Stimulated activated CD4-positive, alpha-beta T cell treated with anti-CD3 and anti-CD28 coated beads, TNF-alpha, amount 100 ng/mL, for 1 hour (primary cell): ENCODE measurements at regions not wholly inside any gene's neighbourhood (a gene's known extent, or its start where the extent isn't known, plus 50 kb on each side); places are given as distances from the start of the nearest gene placed in this dataset.
"Not testable (repeated sequence)": the region's sequence is repeated elsewhere in the genome, so short reads cannot be mapped to it uniquely, and the experiment has no call there.

Source experiments
- DNase-seq, 3 donors: peaks; one replicate each; pipeline ENCODE4 v3.0.0-alpha.2; 2020; ENCODE audit warnings: low read depth in 3 of 3, low spot score in 1 of 3

GRCh38 chr12:89072294-89073026 is 279.8 kb downstream of the DUSP6 start:
- DNase-seq, result no peak

- DNase-seq, result no peak
These were observed 281.7 kb downstream of the DUSP6 start for GRCh38 chr12:89070603-89071002.

- no peak for DNase-seq
These were observed 282.9 kb downstream of the DUSP6 start for GRCh38 chr12:89069431-89069830.

DNA sequence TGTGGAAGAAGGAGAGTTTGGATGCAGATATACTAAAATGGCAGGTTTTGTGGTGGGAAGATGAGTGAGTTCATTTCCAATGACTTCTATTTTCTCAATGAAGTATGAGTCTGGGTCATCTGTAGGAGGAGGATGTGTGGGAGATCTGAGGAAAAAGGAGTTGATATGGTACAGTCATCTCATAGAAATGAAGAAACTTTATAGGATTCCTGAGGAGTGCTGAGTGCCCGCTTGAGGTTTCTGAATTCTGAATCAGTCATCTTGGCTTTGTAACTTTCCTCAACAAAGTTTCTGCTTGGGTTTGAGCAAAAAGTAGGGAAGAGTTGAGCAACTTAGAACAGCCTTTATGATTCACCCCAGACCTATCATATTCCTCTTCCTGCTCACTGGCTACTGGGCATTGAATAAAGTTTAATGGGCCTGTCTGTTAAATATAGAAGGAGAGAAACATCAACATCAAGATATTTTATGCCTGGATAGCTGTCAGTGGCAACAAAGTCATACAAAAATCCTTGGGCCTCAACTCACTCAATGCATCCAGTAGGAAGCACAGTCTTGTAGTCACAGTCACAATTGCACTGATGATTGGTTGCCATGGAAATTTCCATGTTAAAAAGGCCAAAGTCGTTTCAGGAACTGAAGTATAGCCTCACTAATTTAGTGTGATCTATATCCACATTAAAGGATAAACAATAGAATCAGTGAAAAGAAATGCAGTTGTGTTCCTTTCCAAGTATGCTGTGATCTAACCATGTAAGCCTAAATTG is 284.7 kb downstream of the DUSP6 start:
- DNase-seq, result no peak

DNA sequence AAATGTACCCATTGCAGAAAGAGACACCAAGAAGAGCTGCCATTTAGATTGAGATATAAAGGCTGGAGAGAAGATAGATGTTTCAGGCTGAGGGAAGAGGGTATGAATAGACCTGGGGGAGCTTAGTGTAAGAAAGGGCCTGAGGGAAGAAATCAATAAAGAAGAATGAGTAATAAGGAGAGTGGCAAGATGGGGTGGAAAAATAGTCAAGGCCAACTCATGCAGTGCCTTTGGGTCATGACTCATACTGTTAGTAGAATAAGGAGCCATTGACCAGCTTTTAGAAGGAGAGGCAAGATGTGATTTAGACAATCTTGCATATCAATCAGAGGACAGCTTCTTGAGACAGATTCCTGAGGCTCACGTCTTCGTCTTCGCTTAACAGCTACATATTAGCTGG is 287.5 kb downstream of the DUSP6 start:
- DNase-seq, result no peak

DNA sequence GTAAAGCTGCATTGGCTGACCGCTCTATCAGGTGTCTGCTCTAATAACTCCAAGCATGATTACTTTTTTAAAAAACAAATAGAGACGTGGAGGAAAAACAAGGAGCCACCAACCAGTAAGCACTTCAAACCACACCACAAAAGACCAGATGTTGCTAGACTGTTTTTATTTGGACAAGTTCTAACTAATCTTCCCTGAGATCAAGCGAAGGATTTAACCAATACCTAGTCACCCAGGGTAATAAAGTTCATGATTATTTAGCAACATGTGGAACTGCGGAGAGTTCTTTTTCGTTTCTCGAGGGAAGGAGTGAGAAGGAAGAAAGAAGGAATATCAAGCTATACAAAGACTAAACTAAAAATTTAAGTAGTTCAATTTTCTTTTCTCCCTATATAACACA is 288.1 kb downstream of the DUSP6 start:
- DNase-seq, result no peak

DNA sequence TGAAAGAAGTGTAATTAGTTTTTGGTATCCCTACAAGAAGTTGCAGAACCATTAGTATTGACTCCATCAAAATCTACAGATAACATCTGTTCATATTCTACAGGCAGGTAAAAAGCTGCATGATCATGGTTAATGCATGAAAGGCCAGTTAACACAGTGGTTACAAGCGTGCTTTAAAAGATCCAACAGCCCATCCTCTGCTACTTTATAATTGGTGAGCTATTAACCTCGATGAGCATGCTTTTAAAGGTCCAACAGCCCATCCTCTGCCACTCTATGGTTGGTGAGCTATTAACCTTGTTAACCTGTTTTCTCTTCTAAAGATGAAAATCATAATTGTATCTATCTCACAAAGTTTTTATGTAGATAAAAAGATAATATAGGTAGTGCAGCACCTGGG is 289.3 kb downstream of the DUSP6 start:
- no peak for DNase-seq

- DNase-seq, result no peak
These were observed 292.4 kb downstream of the DUSP6 start for GRCh38 chr12:89059721-89060541.

DNA sequence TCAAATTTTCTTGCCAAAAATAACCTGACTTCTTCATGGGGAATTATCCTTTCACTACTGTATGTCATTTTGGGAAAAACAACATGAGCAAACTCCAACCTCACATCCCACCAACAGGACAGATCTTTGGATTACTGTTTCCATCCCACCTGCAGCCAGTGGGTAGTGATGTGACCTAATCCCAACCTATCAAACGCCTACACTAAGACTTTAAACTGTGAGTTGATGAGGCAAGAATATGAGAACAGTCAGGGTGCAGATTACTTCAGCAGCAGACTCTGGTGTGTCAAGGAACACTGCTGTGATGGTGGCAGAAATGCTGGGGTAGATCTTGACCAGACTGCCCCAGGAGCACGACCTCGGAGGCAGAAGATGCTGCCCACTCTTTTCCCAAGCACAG is 293.2 kb downstream of the DUSP6 start:
- no peak for DNase-seq

DNA sequence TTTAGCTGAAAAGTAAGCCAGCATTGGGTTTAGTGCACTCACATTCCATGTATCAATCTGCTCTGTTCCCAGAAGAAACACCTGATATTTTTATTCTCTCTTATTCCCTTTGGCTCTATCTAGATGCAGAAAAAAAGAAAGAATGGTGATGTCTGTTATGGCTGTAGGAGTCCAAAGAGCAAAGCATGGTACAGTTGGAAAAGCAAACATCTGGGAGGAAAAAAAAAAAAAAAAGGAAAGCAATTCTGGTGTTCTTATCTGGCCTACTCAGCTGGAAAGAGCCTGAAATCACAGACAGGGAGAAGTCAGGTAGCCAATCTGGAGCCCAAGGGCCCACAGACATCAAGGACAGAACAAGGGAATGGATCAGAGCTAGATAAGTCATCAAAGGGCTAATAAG is 293.9 kb downstream of the DUSP6 start:
- DNase-seq, result no peak

DNA sequence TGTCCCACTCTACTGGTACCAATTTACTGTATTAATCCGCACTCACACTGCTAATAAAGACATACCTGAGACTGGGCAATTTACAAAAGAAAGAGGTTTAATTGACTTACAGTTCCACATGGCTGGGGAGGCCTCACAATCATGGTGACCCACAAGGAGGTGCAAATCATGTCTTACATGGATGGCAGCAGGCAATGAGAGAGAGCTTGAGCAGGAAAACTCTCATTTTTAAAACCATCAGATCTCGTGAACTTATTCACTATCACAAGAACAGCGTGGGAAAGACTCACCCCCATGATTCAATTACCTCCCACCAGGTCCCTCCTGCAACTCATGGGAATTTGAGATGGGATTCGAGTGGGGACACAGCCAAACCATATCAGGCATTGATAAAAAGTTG is 298.5 kb downstream of the DUSP6 start:
- DNase-seq, result not testable (repeated sequence)

DNA sequence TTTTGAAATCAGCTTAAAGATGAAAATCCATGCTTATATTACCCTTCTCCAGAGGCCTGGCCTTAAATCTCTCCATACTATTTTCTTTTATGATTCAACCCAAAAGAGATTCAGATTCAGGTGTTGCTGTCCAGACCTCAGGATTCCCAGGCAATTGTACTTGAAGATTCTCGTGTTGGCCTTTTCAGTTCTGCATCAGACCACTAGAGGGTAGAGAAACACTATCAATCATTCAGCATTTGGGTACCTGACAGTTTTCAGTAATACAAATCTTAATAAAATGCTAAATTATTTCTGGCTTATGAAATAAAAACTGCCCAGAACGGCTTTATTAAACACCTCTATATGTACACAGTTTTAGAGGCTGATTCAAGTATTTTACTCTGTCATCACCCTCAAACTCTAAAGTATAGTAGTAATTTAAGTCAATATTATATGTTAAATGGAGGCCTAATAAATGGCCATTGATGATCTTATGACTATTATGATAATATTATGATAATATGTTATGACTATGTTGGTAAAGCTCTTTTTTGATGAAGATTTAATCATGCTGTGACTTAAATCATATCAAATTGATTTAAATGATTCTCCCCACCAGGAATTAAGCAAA is 301.1 kb downstream of the DUSP6 start:
- DNase-seq, result no peak

GRCh38 chr12:89047856-89048418 is 304.4 kb downstream of the DUSP6 start:
- DNase-seq, result no peak

GRCh38 chr12:89041078-89041477 is 311.2 kb downstream of the DUSP6 start:
- DNase-seq, result no peak

DNA sequence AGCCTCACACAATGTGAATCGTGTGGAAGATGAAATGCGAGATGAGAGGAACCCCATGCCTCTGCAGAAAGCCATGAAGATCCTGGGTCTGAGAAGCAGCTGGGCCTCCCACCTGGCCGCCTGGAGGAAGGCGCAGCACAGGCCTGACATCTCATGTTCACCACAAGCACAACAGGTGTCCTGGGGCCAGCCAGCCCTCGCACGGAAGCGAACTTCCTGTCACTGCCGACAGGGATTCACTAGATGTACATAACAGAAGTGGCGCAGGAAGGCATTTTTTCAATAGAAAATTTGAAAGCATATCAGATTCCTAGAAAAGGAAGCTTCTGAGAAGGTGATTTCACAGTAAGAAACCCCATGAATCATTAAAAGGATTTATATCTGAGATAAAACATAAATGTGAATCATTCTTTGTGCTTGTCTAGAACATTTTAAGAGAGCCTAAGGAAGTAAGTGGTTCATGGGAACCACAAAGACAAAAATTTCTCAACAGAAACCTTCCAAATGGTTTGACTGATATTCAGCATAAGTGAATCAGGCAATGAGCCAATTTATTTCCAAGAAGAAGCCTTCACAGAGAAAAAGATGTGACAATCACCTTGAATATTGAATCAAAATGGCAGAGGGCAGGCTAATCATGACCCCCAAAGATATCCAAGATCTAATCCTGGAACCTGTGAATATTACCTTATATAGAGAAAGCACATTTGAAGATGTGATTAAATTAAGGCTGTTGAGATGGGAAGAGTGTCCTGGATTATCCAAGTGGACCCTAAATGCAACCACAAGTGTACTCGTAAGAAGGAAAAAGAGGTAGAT is 311.9 kb downstream of the DUSP6 start:
- DNase-seq, result peak; percentile 5 to 52 (median 20)

GRCh38 chr12:89038831-89039512 is 313.3 kb downstream of the DUSP6 start:
- no peak for DNase-seq

DNA sequence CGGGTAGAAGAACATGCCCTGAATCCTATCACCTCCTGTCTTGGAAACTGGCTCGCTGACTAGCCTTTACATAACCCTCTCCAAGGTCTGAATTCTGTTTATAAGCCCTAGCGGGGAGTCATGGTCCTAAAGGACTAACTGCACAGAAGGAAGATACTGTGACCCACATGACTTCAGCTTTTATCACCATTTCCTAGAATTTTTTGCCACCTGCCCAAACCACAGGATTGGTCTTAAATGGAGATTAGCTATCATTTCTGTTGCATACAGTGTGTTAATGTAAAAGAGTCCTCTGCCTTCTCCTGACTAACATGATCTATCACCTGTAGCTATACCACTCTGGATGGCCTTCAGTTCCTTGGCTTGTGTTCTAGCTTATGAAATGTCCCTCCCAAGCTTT is 319.2 kb downstream of the DUSP6 start:
- no peak for DNase-seq

DNA sequence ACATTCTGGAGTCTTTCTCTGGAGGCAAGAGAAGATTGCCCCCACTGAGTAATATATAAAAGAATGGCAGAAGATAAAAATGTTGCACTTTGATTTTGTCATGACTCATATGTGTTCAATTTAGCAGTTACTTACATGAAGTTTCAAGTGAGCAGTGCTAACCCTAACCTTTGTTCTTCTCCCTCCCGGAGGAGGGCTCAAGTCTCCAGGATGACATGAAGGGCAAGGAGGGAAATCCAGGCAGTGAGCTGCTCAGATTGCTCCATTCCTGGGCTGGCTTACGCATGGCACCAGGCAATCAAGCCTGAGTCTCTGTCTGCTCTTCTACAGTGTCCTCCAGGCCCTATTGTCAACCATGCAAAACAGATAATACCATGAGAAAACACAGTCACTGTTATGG is 322.3 kb downstream of the DUSP6 start:
- no peak for DNase-seq

- DNase-seq, result no peak
These were observed 327.7 kb downstream of the DUSP6 start for GRCh38 chr12:89024580-89024979.

DNA sequence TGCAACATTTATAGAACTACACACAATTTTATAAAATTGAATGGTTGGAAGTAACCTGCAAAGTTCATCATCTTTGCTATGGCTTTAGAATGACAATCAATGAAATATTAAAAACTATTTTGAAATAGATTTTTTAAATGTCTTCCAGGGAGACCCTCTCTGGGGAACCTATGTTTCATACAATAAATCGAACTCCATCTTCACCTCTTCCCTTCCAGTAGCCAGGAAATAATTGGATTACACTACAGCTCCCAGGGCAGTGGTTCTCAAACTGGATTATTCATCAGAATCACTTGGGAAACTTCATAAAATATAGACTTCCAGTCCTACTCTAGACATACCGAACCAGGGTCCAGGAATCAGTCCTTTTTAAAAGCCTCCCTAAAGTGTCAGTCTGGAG is 328.4 kb downstream of the DUSP6 start:
- DNase-seq, result no peak
